GM06990 (cell line): ENCODE measurements at regions not wholly inside any gene's neighbourhood (a gene's known extent, or its start where the extent isn't known, plus 50 kb on each side); places are given as distances from the start of the nearest gene placed in this dataset.

Experiments used
- DNase-seq: peaks from one replicate; pipeline ENCODE4 v3.0.0-alpha.2; 2011; ENCODE audit not compliant: insufficient read length; ENCODE audit errors: extremely low read depth
- H3K27me3 ChIP-seq: replicated peaks from 2 replicates; pipeline ENCODE4 v1.6.0; 2011; ENCODE audit warnings: low read length; ENCODE audit not compliant: control insufficient read depth, insufficient read depth
- H3K36me3 ChIP-seq: 2 replicates; pipeline ENCODE4 v1.5.1; 2011; ENCODE audit warnings: low read length; ENCODE audit not compliant: control insufficient read depth, insufficient read depth
- H3K4me3 ChIP-seq: replicated peaks from 2 replicates; pipeline ENCODE4 v1.5.1; 2011; ENCODE audit warnings: low read depth, mild to moderate bottlenecking, control low read depth, low read length
- CTCF ChIP-seq: IDR thresholded peaks from 2 replicates; pipeline ENCODE4 v1.5.1; 2011; ENCODE audit warnings: low read length, control low read depth, mild to moderate bottlenecking, inconsistent platforms; ENCODE audit not compliant: insufficient read depth, poor library complexity, severe bottlenecking

GRCh38 chr10:33807531-33808359 lies 473.3 kb upstream of the NRP1 start:
- Histone ChIP-seq H3K36me3 (no peaks in the 10 kb centered on the region), H3K4me3 (no peak overlapping the region), H3K27me3 (no peaks in the 10 kb centered on the region)
- TF ChIP-seq CTCF: no peak
- no peak for DNase-seq

DNA sequence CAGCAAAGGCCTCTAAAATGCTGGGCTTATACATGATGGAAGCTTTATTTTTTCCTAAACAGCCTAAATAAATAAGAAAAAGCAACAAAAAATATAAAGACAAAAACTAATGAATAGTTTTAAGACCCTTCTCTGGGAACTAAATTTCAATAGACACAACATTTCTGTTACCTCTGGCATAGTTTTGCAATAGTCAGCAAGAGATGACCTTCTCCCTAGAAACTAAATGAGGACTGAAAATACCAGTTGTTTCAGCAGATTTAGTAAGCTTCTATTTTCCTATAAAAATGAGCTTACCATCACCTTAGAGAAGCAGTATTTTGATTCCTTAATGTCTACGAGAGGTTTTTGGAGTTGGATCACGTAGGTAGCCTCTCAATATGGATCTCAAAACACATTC lies 471.4 kb upstream of the NRP1 start:
- no peak for TF ChIP-seq CTCF

GRCh38 chr10:33804584-33804983 lies 470.1 kb upstream of the NRP1 start:
- Histone ChIP-seq H3K27me3 (no peaks in the 10 kb centered on the region), H3K4me3 (no peak overlapping the region)

More for the DNA sequence above, 471.4 kb upstream of the NRP1 start:
- Histone ChIP-seq H3K27me3 (no peaks in the 10 kb centered on the region), H3K36me3 (no peaks in the 10 kb centered on the region), H3K4me3 (no peak overlapping the region)
- no peak for DNase-seq

DNA sequence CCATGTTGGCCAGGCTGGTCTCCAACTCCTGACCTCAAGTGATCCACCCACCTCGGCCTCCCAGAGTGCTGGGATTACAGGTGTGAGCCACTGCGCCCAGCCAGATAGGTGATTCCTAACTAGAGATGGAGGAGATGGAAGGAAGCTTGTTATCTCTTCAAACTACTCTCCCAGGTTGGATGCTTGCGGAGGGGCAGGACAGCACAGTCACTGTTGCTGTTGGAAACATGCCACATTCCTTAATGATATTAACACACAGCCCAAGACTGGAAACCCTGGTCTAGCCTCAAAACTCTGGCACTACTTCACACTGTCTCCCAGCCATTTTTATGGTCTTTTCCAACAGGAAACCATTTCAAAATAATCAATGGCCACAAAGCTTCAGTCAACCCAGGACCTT lies 468.8 kb upstream of the NRP1 start:
- H3K27me3 ChIP-seq: no peaks in the 10 kb centered on the region
- no peak overlapping the region for H3K4me3 ChIP-seq
- no peaks in the 10 kb centered on the region for H3K36me3 ChIP-seq
- DNase-seq: no peak
- TF ChIP-seq CTCF: no peak

More at GRCh38 chr10:33804584-33804983, 470.1 kb upstream of the NRP1 start:
- H3K36me3 ChIP-seq: no peaks in the 10 kb centered on the region
- no peak for TF ChIP-seq CTCF
- no peak for DNase-seq

- Histone ChIP-seq H3K27me3 (no peaks in the 10 kb centered on the region), H3K36me3 (no peaks in the 10 kb centered on the region), H3K4me3 (no peak overlapping the region)
- DNase-seq: no peak
- TF ChIP-seq CTCF: no peak
Observed at GRCh38 chr10:33802566-33802965, 468.1 kb upstream of the NRP1 start.

- TF ChIP-seq CTCF: no peak
- no peak overlapping the region for H3K4me3 ChIP-seq
- DNase-seq: no peak
Observed at GRCh38 chr10:33801705-33802104, 467.2 kb upstream of the NRP1 start.

More at GRCh38 chr10:33801705-33802104, 467.2 kb upstream of the NRP1 start:
- Histone ChIP-seq H3K36me3 (no peaks in the 10 kb centered on the region), H3K27me3 (no peaks in the 10 kb centered on the region)
